Umbilical cord (tissue), 1 donor: ENCODE measurements at regions not wholly inside any gene's neighbourhood (a gene's known extent, or its start where the extent isn't known, plus 50 kb on each side); places are given as distances from the start of the nearest gene placed in this dataset.

Source experiments
- DNase-seq: peaks from one replicate; pipeline ENCODE4 v3.0.0-alpha.2; 2015; ENCODE audit warnings: low spot score

- DNase-seq: peak; percentile 20
These were observed 403.3 kb downstream of the METTL4 start for GRCh38 chr18:2168022-2168421.

GRCh38 chr18:2169656-2170055 lies 401.6 kb downstream of the METTL4 start:
- no peak for DNase-seq

GRCh38 chr18:2171840-2172625 lies 399.3 kb downstream of the METTL4 start:
- no peak for DNase-seq

GRCh38 chr18:2172881-2173280 lies 398.4 kb downstream of the METTL4 start:
- peak; percentile 33 for DNase-seq

GRCh38 chr18:2173486-2173885 lies 397.8 kb downstream of the METTL4 start:
- DNase-seq: peak; percentile 61

GRCh38 chr18:2178036-2178435 lies 393.3 kb downstream of the METTL4 start:
- DNase-seq: no peak

- DNase-seq: no peak
These were observed 391.7 kb downstream of the METTL4 start for GRCh38 chr18:2179498-2180183.

- no peak for DNase-seq
These were observed 390.7 kb downstream of the METTL4 start for GRCh38 chr18:2180586-2180985.

GRCh38 chr18:2183432-2183831 lies 387.9 kb downstream of the METTL4 start:
- DNase-seq: no peak

GRCh38 chr18:2186967-2187366 lies 384.3 kb downstream of the METTL4 start:
- no peak for DNase-seq

- no peak for DNase-seq
These were observed 383.0 kb downstream of the METTL4 start for GRCh38 chr18:2188258-2188657.

GRCh38 chr18:2191180-2191790 lies 380.0 kb downstream of the METTL4 start:
- no peak for DNase-seq

- DNase-seq: no peak
These were observed 378.7 kb downstream of the METTL4 start for GRCh38 chr18:2192562-2192961.

GRCh38 chr18:2197946-2198345 lies 373.4 kb downstream of the METTL4 start:
- DNase-seq: no peak

- no peak for DNase-seq
These were observed 372.2 kb downstream of the METTL4 start for GRCh38 chr18:2199060-2199459.

- no peak for DNase-seq
These were observed 370.2 kb downstream of the METTL4 start for GRCh38 chr18:2201036-2201600.

- DNase-seq: no peak
These were observed 366.6 kb downstream of the METTL4 start for GRCh38 chr18:2204736-2205135.

- no peak for DNase-seq
These were observed 364.0 kb downstream of the METTL4 start for GRCh38 chr18:2207294-2207693.

GRCh38 chr18:2212598-2213205 lies 358.6 kb downstream of the METTL4 start:
- no peak for DNase-seq

GRCh38 chr18:2213905-2214304 lies 357.4 kb downstream of the METTL4 start:
- no peak for DNase-seq

- no peak for DNase-seq
These were observed 353.9 kb downstream of the METTL4 start for GRCh38 chr18:2217356-2217755.

GRCh38 chr18:2218101-2218500 lies 353.2 kb downstream of the METTL4 start:
- no peak for DNase-seq
